Neuronal stem cell (in vitro differentiated cells): ENCODE measurements at regions not wholly inside any gene's neighbourhood (a gene's known extent, or its start where the extent isn't known, plus 50 kb on each side); places are given as distances from the start of the nearest gene placed in this dataset.

Source experiments
- DNase-seq: peaks from one replicate; pipeline ENCODE4 v3.0.0-alpha.2; 2013; ENCODE audit warnings: low spot score
- H2AFZ ChIP-seq: one replicate; pipeline ENCODE4 v1.6.1; 2013; ENCODE audit warnings: mild to moderate bottlenecking, low read length, inconsistent platforms
- H2AK5ac ChIP-seq: 2 replicates; pipeline ENCODE4 v1.6.1; 2013; ENCODE audit warnings: low read depth, mild to moderate bottlenecking, inconsistent platforms, low read length, moderate library complexity, mixed read lengths
- H2BK120ac ChIP-seq: 2 replicates; pipeline ENCODE4 v1.6.1; 2013; ENCODE audit warnings: low read depth, mild to moderate bottlenecking, inconsistent platforms, low read length, moderate library complexity, mixed read lengths
- H2BK12ac ChIP-seq: one replicate; pipeline ENCODE4 v1.6.1; 2013; ENCODE audit warnings: low read length, inconsistent platforms
- H2BK15ac ChIP-seq: 2 replicates; pipeline ENCODE4 v1.6.1; 2013; ENCODE audit warnings: mild to moderate bottlenecking, low read length, inconsistent platforms, mixed read lengths
- H2BK5ac ChIP-seq: one replicate; pipeline ENCODE4 v1.6.1; 2013; ENCODE audit warnings: inconsistent platforms, mild to moderate bottlenecking, low read length, moderate library complexity
- H3K14ac ChIP-seq: one replicate; pipeline ENCODE4 v1.6.1; 2013; ENCODE audit warnings: low read length, inconsistent platforms
- H3K18ac ChIP-seq: 2 replicates; pipeline ENCODE4 v1.6.1; 2013; ENCODE audit warnings: low read length, inconsistent platforms
- H3K23ac ChIP-seq: 2 replicates; pipeline ENCODE4 v1.6.1; 2013; ENCODE audit warnings: low read depth, mild to moderate bottlenecking, mixed read lengths, low read length, inconsistent platforms; ENCODE audit not compliant: poor library complexity
- H3K27ac ChIP-seq: replicated peaks from 3 replicates; pipeline ENCODE4 v1.5.1; 2013; ENCODE audit warnings: low read length, inconsistent platforms
- H3K27me3 ChIP-seq, 3 experiments: 2 replicates each; pipeline ENCODE4 v1.6.1; 2013; ENCODE audit warnings: low read length in 3 of 3, mild to moderate bottlenecking in 2 of 3, inconsistent platforms in 1 of 3, low read depth in 1 of 3, mixed read lengths in 1 of 3, moderate library complexity in 1 of 3; ENCODE audit not compliant: control insufficient read depth in 3 of 3, insufficient read depth in 3 of 3
- H3K36me3 ChIP-seq, 2 donors: replicated peaks in 1 of 2; 2 replicates each; pipeline ENCODE4 v1.6.1; 2013; ENCODE audit warnings: low read length in 2 of 2; ENCODE audit not compliant: control insufficient read depth in 2 of 2, insufficient read depth in 2 of 2
- H3K4ac ChIP-seq: 2 replicates; pipeline ENCODE4 v1.6.1; 2013; ENCODE audit warnings: inconsistent platforms, mild to moderate bottlenecking, low read length, moderate library complexity
- H3K4me1 ChIP-seq, 2 donors: 1 replicate in 1 of 2; 2 replicates in 1 of 2; pipeline ENCODE4 v1.6.1; 2013; ENCODE audit warnings: low read length in 2 of 2, low read depth in 1 of 2; ENCODE audit not compliant: control insufficient read depth in 2 of 2, insufficient read depth in 1 of 2
- H3K4me2 ChIP-seq: one replicate; pipeline ENCODE4 v1.6.1; 2013; ENCODE audit warnings: mild to moderate bottlenecking, low read length, inconsistent platforms; ENCODE audit not compliant: insufficient read depth, poor library complexity, severe bottlenecking
- H3K4me3 ChIP-seq, 2 donors: 2 replicates each; pipeline ENCODE4 v1.5.1; 2013; ENCODE audit warnings: low read length in 2 of 2, mild to moderate bottlenecking in 2 of 2, inconsistent platforms in 1 of 2, moderate library complexity in 1 of 2
- H3K79me1 ChIP-seq: one replicate; pipeline ENCODE4 v1.6.1; 2013; ENCODE audit warnings: low read depth, mild to moderate bottlenecking, inconsistent platforms, low read length, moderate library complexity
- H3K9ac ChIP-seq: one replicate; pipeline ENCODE4 v1.6.1; 2013; ENCODE audit warnings: mild to moderate bottlenecking, low read depth, low read length, inconsistent platforms; ENCODE audit not compliant: poor library complexity
- H3K9me3 ChIP-seq, 2 donors: replicated peaks in 1 of 2; 2 replicates each; pipeline versions ENCODE3 to v1.6.1; 2013; ENCODE audit warnings: low read length in 2 of 2, mild to moderate bottlenecking in 2 of 2, inconsistent platforms in 1 of 2, low read depth in 1 of 2, mixed read lengths in 1 of 2, moderate library complexity in 1 of 2; ENCODE audit not compliant: control insufficient read depth in 2 of 2, insufficient read depth in 1 of 2
- H4K8ac ChIP-seq: one replicate; pipeline ENCODE4 v1.6.1; 2013; ENCODE audit warnings: low read depth, mild to moderate bottlenecking, inconsistent platforms, low read length, moderate library complexity
- H4K91ac ChIP-seq: one replicate; pipeline ENCODE4 v1.6.1; 2013; ENCODE audit warnings: low read length, low read depth, mild to moderate bottlenecking, inconsistent platforms; ENCODE audit not compliant: poor library complexity
- WGBS, 2 donors: extraction: QIAGEN DNeasy Blood & Tissue Kit; methylation state at CpG; one replicate each; pipeline ENCODE4 v1.1.7; 2013; ENCODE audit warnings: missing lambda C conversion rate in 2 of 2, mixed read lengths in 1 of 2; ENCODE audit not compliant: insufficient read length in 2 of 2, insufficient replicate concordance in 1 of 2; ENCODE audit errors: extremely low coverage in 2 of 2; 5-methylcytosine and 5-hydroxymethylcytosine counted together

DNA sequence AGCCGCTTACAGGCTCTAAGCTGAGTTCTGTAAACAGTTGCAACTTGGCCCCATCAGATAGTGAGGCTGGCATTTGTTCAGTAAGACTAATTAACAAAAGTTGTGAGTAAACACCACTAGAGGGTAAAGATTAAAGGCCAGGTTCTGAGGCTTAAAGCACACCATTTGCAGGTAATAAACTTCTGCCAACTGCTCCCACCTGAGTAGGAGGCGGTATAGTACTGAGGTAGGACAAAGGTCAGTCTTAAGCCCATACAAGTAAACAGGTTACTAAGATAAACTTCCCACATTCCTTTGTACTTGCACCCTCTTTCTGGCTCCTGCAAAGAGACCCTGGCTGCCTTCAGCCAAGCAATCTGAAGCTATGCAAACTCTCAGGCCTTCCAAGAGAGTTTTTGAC, 419.6 kb downstream of the DNAH5 start:
- no peak overlapping the region for H3K18ac ChIP-seq
- H2BK5ac ChIP-seq = no peak overlapping the region
- H3K9ac ChIP-seq = no peak overlapping the region
- peaks cover 0 to 3% of the 10 kb centered on the region in 2 donors for H3K4me1 ChIP-seq
- H2BK12ac ChIP-seq = no peak overlapping the region
- no peak overlapping the region for H3K4ac ChIP-seq
- no peak overlapping the region for H4K8ac ChIP-seq
- WGBS, 2 donors = no CpG with 5 or more reads among the region's 2 CpGs
- H4K91ac ChIP-seq = no peak overlapping the region
- no peaks in the 10 kb centered on the region for H3K9me3 ChIP-seq
- DNase-seq = no peak
- no peak overlapping the region for H2BK15ac ChIP-seq
- no peaks in the 10 kb centered on the region for H3K79me1 ChIP-seq
- H3K14ac ChIP-seq = no peak overlapping the region
- H2BK120ac ChIP-seq = no peak overlapping the region
- no peaks in the 10 kb centered on the region for H3K27me3 ChIP-seq
- no peak overlapping the region for H2AK5ac ChIP-seq
- H3K4me2 ChIP-seq = no peak overlapping the region
- H3K36me3 ChIP-seq = no peaks in the 10 kb centered on the region
- H3K23ac ChIP-seq = no peak overlapping the region
- no peak overlapping the region for H3K27ac ChIP-seq
- H2AFZ ChIP-seq = no peak overlapping the region
- no peak overlapping the region for H3K4me3 ChIP-seq

DNA sequence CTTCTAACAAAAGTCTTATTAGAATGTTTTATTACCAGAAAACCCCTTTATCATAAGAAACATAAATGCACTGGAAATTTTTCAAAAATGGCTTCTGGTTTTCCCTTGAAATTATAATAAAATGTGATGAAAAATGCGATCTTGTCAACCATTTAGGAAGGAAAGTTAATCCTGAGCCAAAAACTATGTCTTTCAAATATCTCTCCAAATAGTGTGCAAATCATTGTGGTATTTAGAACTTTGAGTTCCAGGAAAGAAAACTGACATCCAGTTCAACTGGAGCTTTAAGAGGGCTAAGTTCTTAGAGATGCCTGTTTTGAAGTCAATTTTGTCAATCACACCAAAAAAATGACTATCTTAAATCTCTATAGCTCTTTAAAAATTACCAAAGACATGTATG, 425.4 kb downstream of the DNAH5 start:
- H3K27ac ChIP-seq = no peak overlapping the region
- H2BK120ac ChIP-seq = no peak overlapping the region
- H4K91ac ChIP-seq = no peak overlapping the region
- no peak overlapping the region for H3K4ac ChIP-seq
- no peaks in the 10 kb centered on the region for H3K79me1 ChIP-seq
- H3K4me2 ChIP-seq = no peak overlapping the region
- H3K27me3 ChIP-seq = no peaks in the 10 kb centered on the region
- H3K36me3 ChIP-seq = no peaks in the 10 kb centered on the region
- H2BK5ac ChIP-seq = no peak overlapping the region
- no peak for DNase-seq
- no peaks in the 10 kb centered on the region for H3K9me3 ChIP-seq
- no peak overlapping the region for H3K18ac ChIP-seq
- H3K4me3 ChIP-seq = no peak overlapping the region
- H3K23ac ChIP-seq = no peak overlapping the region
- no peak overlapping the region for H2AK5ac ChIP-seq
- no peak overlapping the region for H3K9ac ChIP-seq
- H2AFZ ChIP-seq = no peak overlapping the region
- no peak overlapping the region for H3K14ac ChIP-seq
- WGBS, 2 donors = no CpG with 5 or more reads among the region's 1 CpG
- H2BK15ac ChIP-seq = no peak overlapping the region
- no peak overlapping the region for H4K8ac ChIP-seq
- no peak overlapping the region for H2BK12ac ChIP-seq
- peaks cover 0 to 3% of the 10 kb centered on the region in 2 donors for H3K4me1 ChIP-seq

DNA sequence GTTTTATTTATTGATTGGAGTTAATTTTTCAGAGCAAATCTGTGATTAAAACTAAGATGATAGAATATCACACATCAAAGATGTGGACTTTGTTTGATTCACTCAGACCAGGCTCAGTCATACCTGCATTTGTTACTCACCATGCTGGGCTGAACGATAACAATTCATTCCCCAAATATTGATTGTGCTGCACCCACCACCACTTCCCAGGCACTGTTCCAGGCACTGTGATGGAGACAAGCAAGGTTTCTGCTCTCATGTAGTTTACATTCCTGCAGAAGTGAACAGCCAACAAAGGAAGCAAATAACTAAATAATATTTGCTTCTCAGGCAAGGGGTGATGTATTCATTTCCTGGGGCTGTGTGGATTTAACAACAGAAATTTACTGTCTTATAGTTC, 428.3 kb downstream of the DNAH5 start:
- no peak overlapping the region for H2BK120ac ChIP-seq
- no peaks in the 10 kb centered on the region for H3K36me3 ChIP-seq
- H3K18ac ChIP-seq = no peak overlapping the region
- WGBS, 2 donors = no CpG with 5 or more reads among the region's 1 CpG
- no peak overlapping the region for H2BK15ac ChIP-seq
- no peak overlapping the region for H3K9ac ChIP-seq
- H2AK5ac ChIP-seq = no peak overlapping the region
- no peaks in the 10 kb centered on the region for H3K9me3 ChIP-seq
- no peak overlapping the region for H3K14ac ChIP-seq
- DNase-seq = no peak
- H3K4me1 ChIP-seq = no peaks in the 10 kb centered on the region
- no peak overlapping the region for H2AFZ ChIP-seq
- no peak overlapping the region for H4K8ac ChIP-seq
- H3K4ac ChIP-seq = no peak overlapping the region
- no peak overlapping the region for H3K27ac ChIP-seq
- H3K4me3 ChIP-seq = no peak overlapping the region
- H3K23ac ChIP-seq = no peak overlapping the region
- no peak overlapping the region for H4K91ac ChIP-seq
- no peaks in the 10 kb centered on the region for H3K79me1 ChIP-seq
- H3K4me2 ChIP-seq = no peak overlapping the region
- no peaks in the 10 kb centered on the region for H3K27me3 ChIP-seq
- H2BK5ac ChIP-seq = no peak overlapping the region
- no peak overlapping the region for H2BK12ac ChIP-seq

DNA sequence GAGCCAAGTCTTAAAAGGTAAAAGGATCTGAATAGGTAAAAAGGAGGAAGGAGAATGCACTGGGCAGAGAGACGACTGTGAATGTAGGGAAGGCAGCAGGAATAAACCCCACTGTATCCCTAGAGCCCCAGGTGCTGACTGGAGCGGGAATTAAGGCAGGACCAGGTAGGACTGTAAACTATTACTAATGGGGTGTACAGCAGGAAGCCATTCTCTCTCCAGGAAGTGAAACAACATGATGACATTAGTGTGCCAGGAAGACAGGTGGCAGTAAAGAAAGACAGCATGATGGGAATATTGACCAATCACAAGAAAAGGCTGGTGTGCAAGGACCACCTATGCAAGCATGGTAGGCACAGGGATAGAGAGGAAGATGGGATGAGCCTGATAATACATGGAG, 433.0 kb downstream of the DNAH5 start:
- H2BK120ac ChIP-seq = no peak overlapping the region
- no peak overlapping the region for H3K27ac ChIP-seq
- H3K18ac ChIP-seq = no peak overlapping the region
- H3K14ac ChIP-seq = no peak overlapping the region
- no peak overlapping the region for H3K23ac ChIP-seq
- H4K91ac ChIP-seq = no peak overlapping the region
- H3K9ac ChIP-seq = no peak overlapping the region
- no peak overlapping the region for H2BK5ac ChIP-seq
- no peak overlapping the region for H2AFZ ChIP-seq
- no peaks in the 10 kb centered on the region for H3K9me3 ChIP-seq
- DNase-seq = no peak
- no peak overlapping the region for H2AK5ac ChIP-seq
- WGBS, 2 donors = no CpG with 5 or more reads among the region's 2 CpGs
- no peak overlapping the region for H4K8ac ChIP-seq
- no peaks in the 10 kb centered on the region for H3K4me1 ChIP-seq
- H3K4me3 ChIP-seq = no peak overlapping the region
- no peak overlapping the region for H3K4ac ChIP-seq
- no peaks in the 10 kb centered on the region for H3K79me1 ChIP-seq
- no peak overlapping the region for H2BK12ac ChIP-seq
- no peak overlapping the region for H2BK15ac ChIP-seq
- no peaks in the 10 kb centered on the region for H3K27me3 ChIP-seq
- no peaks in the 10 kb centered on the region for H3K36me3 ChIP-seq
- H3K4me2 ChIP-seq = no peak overlapping the region
